IPS DF 6.9 (cell line): ENCODE measurements at regions not wholly inside any gene's neighbourhood (a gene's known extent, or its start where the extent isn't known, plus 50 kb on each side); places are given as distances from the start of the nearest gene placed in this dataset.

ENCODE experiments used
- DNase-seq: peaks from one replicate; pipeline ENCODE4 v3.0.0-alpha.2; 2013; ENCODE audit warnings: low read depth, low spot score
- H3K27ac ChIP-seq: one replicate; pipeline ENCODE4 v1.5.1; 2013; ENCODE audit warnings: low read length, control low read depth
- H3K27me3 ChIP-seq: 2 replicates; pipeline ENCODE4 v1.6.1; 2013; ENCODE audit warnings: mild to moderate bottlenecking, low read length; ENCODE audit not compliant: control insufficient read depth, insufficient read depth
- H3K36me3 ChIP-seq: 2 replicates; pipeline ENCODE4 v1.6.1; 2013; ENCODE audit warnings: low read length; ENCODE audit not compliant: control insufficient read depth, insufficient read depth
- H3K4me1 ChIP-seq: 2 replicates; pipeline ENCODE4 v1.6.1; 2013; ENCODE audit warnings: low read length; ENCODE audit not compliant: control insufficient read depth, insufficient read depth
- H3K4me3 ChIP-seq: 2 replicates; pipeline ENCODE4 v1.5.1; 2013; ENCODE audit warnings: mild to moderate bottlenecking, low read length
- H3K9me3 ChIP-seq: 2 replicates; pipeline ENCODE4 v1.6.1; 2013; ENCODE audit warnings: low read length, inconsistent platforms; ENCODE audit not compliant: control insufficient read depth, insufficient read depth
- WGBS: extraction: QIAGEN DNeasy Blood & Tissue Kit; methylation state at CpG from one replicate; pipeline ENCODE4 v1.1.7; 2013; ENCODE audit warnings: mixed read lengths, missing lambda C conversion rate; ENCODE audit not compliant: insufficient read length, insufficient coverage; 5-methylcytosine and 5-hydroxymethylcytosine counted together

GRCh38 chr2:42893047-42893758, 100.8 kb upstream of the HAAO start:
- H3K4me3 ChIP-seq, result no peak overlapping the region
- no peak for DNase-seq
- no peak overlapping the region for H3K27ac ChIP-seq
- H3K27me3 ChIP-seq, result no peaks in the 10 kb centered on the region
- no peaks in the 10 kb centered on the region for H3K36me3 ChIP-seq
- WGBS, result no CpG with 5 or more reads among the region's 5 CpGs
- H3K9me3 ChIP-seq, result no peaks in the 10 kb centered on the region
- no peaks in the 10 kb centered on the region for H3K4me1 ChIP-seq

DNA sequence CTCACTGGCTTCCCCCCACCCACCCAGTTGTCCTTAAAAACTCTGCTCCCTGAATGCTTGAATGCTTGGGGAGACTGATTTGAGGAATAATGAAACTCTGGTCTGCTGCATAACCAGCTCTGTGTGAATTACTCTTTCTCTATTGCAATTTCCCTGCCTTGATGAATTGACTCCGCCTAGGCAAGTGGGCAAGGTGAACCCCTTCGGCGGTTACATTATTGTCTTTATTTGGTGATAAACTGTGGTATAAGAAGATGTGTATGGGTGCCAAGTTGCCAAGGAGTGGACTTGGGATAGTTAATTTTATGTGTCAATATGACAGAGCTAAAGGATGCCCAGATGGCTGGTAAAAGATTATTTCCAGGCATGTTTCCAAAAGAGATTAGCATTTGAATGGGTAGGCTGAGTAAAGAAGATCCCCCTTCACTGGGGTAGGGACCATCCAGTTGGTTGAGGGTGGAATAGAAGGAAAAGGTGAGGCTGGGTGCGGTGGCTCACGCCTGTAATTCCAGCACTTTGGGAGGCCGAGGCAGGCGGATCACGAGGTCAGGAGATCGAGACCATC, 98.5 kb upstream of the HAAO start:
- Histone ChIP-seq H3K36me3 (no peaks in the 10 kb centered on the region), H3K27ac (no peak overlapping the region), H3K9me3 (no peaks in the 10 kb centered on the region), H3K27me3 (no peaks in the 10 kb centered on the region), H3K4me1 (no peaks in the 10 kb centered on the region), H3K4me3 (no peak overlapping the region)
- DNase-seq, result no peak
- WGBS, result no CpG with 5 or more reads among the region's 9 CpGs

- no peaks in the 10 kb centered on the region for H3K9me3 ChIP-seq
- H3K4me1 ChIP-seq, result no peaks in the 10 kb centered on the region
- no CpG with 5 or more reads among the region's 5 CpGs for WGBS
- no peak overlapping the region for H3K27ac ChIP-seq
- no peaks in the 10 kb centered on the region for H3K27me3 ChIP-seq
- H3K4me3 ChIP-seq, result no peak overlapping the region
- no peak for DNase-seq
- no peaks in the 10 kb centered on the region for H3K36me3 ChIP-seq
These were observed 96.2 kb upstream of the HAAO start for GRCh38 chr2:42888321-42889245.

DNA sequence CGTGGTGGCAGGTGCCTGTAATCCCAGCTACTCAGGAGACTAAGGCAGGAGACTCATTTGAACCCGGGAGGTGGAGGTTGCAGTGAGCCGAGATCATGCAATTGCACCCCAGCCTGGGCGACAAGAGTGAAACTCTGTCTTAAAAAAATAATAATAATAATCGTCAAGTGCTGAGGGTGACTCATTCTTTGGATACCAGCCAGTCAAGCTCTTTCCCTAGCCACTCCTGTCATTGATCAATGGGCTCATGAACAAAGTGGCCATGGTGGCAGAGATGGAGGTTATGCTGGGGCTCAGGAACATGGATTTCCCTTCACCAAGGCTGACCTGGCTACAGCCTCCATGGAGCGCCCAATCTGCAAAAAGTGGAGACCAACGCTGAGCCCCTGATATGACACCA, 94.5 kb upstream of the HAAO start:
- no CpG with 5 or more reads among the region's 7 CpGs for WGBS
- Histone ChIP-seq H3K27ac (no peak overlapping the region), H3K36me3 (no peaks in the 10 kb centered on the region), H3K4me1 (no peaks in the 10 kb centered on the region), H3K27me3 (no peaks in the 10 kb centered on the region), H3K9me3 (no peaks in the 10 kb centered on the region), H3K4me3 (no peak overlapping the region)
- DNase-seq, result no peak

DNA sequence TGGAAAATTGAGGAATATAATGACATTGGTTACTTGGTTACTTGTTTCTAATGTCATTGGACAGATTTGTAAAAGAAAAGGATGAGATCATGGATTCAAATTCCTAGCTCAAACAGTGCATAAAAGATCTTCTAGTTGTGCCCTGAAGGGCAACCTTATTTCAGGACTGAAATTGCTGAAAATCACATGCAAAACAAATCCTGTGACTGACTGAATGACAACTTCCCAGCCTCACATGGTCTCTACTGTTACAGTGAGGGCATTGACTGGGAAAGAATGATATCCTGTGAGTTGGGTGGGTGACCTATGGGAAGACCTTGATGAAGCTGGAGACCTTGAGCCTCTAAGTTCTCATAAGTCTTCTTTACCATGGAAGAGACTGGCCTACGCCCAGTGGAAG, 90.4 kb upstream of the HAAO start:
- no peaks in the 10 kb centered on the region for H3K27me3 ChIP-seq
- no CpG with 5 or more reads among the region's 1 CpG for WGBS
- no peak for DNase-seq
- no peak overlapping the region for H3K27ac ChIP-seq
- no peaks in the 10 kb centered on the region for H3K36me3 ChIP-seq
- no peaks in the 10 kb centered on the region for H3K9me3 ChIP-seq
- H3K4me3 ChIP-seq, result no peak overlapping the region
- no peaks in the 10 kb centered on the region for H3K4me1 ChIP-seq

DNA sequence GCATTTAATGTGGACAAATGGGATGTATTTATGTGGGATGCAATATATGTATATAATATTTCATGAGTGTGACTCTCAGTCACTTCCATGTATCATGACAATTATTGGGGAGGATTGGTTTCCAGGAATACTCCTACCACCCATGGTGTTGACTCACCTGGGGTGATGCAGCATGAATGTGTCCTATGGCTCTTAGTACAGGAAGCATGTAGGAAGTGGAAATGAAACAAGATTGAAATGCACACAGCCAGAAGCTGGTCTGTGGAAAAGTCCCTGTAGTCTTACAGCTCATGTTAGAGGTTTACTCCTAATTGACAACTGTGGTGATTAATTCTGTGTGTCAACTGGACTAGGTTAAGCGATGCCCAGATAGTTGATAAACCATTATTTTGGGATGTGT, 89.3 kb upstream of the HAAO start:
- Histone ChIP-seq H3K27ac (no peak overlapping the region), H3K9me3 (no peaks in the 10 kb centered on the region), H3K4me1 (no peaks in the 10 kb centered on the region), H3K4me3 (no peak overlapping the region), H3K27me3 (no peaks in the 10 kb centered on the region), H3K36me3 (no peaks in the 10 kb centered on the region)
- no peak for DNase-seq
- WGBS, result no CpG with 5 or more reads among the region's 1 CpG

- no peak for DNase-seq
- Histone ChIP-seq H3K4me1 (no peaks in the 10 kb centered on the region), H3K27me3 (no peaks in the 10 kb centered on the region), H3K36me3 (no peaks in the 10 kb centered on the region), H3K27ac (no peak overlapping the region), H3K9me3 (no peaks in the 10 kb centered on the region), H3K4me3 (no peak overlapping the region)
- no CpG with 5 or more reads among the region's 9 CpGs for whole genome bisulfite sequencing
These were observed 88.6 kb upstream of the HAAO start for GRCh38 chr2:42880738-42881690.

DNA sequence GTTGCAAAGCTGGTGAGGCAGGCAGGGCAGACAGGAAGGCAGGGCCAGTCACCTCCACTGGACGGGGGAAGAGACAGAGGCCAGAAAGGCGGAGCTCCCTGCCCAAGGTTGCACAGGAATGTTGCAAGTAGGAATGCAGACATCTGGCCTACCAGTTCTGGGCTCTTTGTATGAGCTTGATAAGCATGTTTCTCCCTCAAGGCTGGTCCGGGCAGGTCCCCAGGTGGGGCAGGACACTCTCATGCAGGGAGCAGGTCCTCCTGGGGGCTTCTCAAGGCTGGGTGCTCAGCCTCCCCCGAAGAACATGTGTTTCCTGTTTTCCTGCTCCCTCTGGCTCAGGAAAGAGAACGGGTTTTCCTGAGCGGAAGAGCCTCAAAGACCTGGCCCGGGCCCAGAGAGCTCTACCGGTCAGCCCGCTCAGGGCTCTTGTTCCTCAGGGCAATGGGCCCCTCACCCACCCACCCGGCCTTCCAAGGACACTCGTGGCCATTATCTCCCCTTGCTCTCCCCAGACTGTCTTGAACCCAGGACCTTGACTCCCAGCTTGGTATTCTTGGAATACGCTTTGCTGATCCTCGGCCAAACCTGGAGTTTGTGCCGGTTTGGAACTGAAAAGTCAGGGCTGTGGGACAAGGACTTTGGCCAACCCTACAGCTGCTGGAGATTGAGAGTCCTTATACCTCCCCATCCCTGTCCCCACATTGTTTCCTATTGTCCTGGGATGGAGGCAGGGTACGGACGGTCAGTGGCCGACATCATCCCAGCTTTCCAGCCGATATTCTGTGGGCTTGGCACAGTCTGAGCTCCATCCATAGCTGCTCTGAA, 87.7 kb upstream of the HAAO start:
- Histone ChIP-seq H3K27me3 (no peaks in the 10 kb centered on the region), H3K9me3 (no peaks in the 10 kb centered on the region), H3K4me1 (no peaks in the 10 kb centered on the region), H3K36me3 (no peaks in the 10 kb centered on the region), H3K27ac (no peak overlapping the region), H3K4me3 (no peak overlapping the region)
- no CpG with 5 or more reads among the region's 18 CpGs for WGBS
- DNase-seq, result no peak

DNA sequence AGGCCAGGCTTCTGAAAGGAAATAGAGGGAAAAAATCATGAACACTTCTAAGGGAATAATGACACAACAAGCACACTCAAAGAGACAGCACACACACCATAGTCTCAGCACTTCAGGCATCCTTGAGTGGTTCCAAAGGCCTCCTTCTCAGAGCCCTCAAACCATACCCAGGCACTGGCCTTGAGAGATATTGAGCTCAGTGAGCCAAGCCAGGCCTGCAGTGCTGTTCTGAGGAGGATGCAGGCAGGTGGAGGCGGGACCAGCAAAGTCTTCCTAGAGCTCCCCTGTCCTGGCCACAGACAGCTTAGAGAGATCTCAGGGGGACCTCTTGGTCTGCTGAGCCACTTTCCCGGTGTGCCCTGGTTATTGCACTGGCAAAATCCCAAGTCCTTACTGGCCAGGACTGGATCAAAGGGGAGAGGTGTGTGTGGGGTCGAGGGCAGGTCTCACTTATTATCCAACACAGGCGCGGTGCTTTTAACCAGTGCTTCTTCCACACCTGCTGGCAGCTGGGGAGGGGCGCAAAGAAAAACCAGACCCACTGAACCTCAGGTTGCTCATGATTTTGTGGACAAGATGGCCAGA, 86.8 kb upstream of the HAAO start:
- WGBS, result no CpG with 5 or more reads among the region's 6 CpGs
- DNase-seq, result no peak
- Histone ChIP-seq H3K4me3 (no peak overlapping the region), H3K4me1 (no peaks in the 10 kb centered on the region), H3K27me3 (no peaks in the 10 kb centered on the region), H3K36me3 (no peaks in the 10 kb centered on the region), H3K27ac (no peak overlapping the region), H3K9me3 (no peaks in the 10 kb centered on the region)
